CD4-positive, alpha-beta T cell (primary cell): ENCODE measurements at regions not wholly inside any gene's neighbourhood (a gene's known extent, or its start where the extent isn't known, plus 50 kb on each side); places are given as distances from the start of the nearest gene placed in this dataset.

ENCODE experiments used
- ATAC-seq: fragments of 200-7000 bp; cut with Tn5 transposase; one replicate; pipeline ENCODE4 v1.10.0; 2022; ENCODE audit warnings: mild to moderate bottlenecking; ENCODE audit not compliant: poor library complexity
- CTCF ChIA-PET: fragments of 350-600 bp; sonication (Branson Sonifier 250); formaldehyde crosslinking; loops from one replicate; lab custom pipeline; 2021; ENCODE audit warnings: antibody characterized with exemption, inconsistent platforms; lab: Charles Lee
- POLR2A ChIA-PET: fragments of 350-600 bp; sonication (Branson Sonifier 250); formaldehyde crosslinking; loops from one replicate; lab custom pipeline; 2021; ENCODE audit warnings: antibody characterized with exemption, inconsistent platforms; lab: Charles Lee
- DNase-seq, 14 experiments: peaks; one replicate each; pipeline ENCODE4 v3.0.0-alpha.2; 2013 to 2020; ENCODE audit warnings: mixed read lengths in 2 of 14
- H3K27ac ChIP-seq, 2 donors: one replicate each; pipeline versions ENCODE4 v1.5.1 to v1.7.0; 2013; ENCODE audit warnings: low read length in 2 of 2, low read depth in 1 of 2, mild to moderate bottlenecking in 1 of 2
- H3K27me3 ChIP-seq, 2 experiments: 1 replicate in 1 of 2; 2 replicates in 1 of 2; pipeline versions ENCODE4 v1.6.1 to v1.7.0; 2013; ENCODE audit warnings: low read length in 2 of 2, control low read depth in 1 of 2, mild to moderate bottlenecking in 1 of 2, moderate library complexity in 1 of 2; ENCODE audit not compliant: insufficient read depth in 2 of 2, control insufficient read depth in 1 of 2
- H3K36me3 ChIP-seq: one replicate; pipeline ENCODE4 v1.6.1; 2013; ENCODE audit warnings: low read length, control low read depth; ENCODE audit not compliant: insufficient read depth
- H3K4me1 ChIP-seq: one replicate; pipeline ENCODE4 v1.6.1; 2013; ENCODE audit warnings: low read length, control low read depth; ENCODE audit not compliant: insufficient read depth
- H3K4me3 ChIP-seq: one replicate; pipeline ENCODE4 v1.5.1; 2013; ENCODE audit warnings: mild to moderate bottlenecking, low read length, moderate library complexity
- H3K9me3 ChIP-seq, 2 experiments: 1 replicate in 1 of 2; 2 replicates in 1 of 2; pipeline versions ENCODE4 v1.6.1 to v1.7.0; 2013; ENCODE audit warnings: low read length in 2 of 2, mild to moderate bottlenecking in 2 of 2, control low read depth in 1 of 2, moderate library complexity in 1 of 2; ENCODE audit not compliant: control insufficient read depth in 1 of 2, insufficient read depth in 1 of 2
- H3K27ac Mint-ChIP-seq: one replicate; pipeline ENCODE4 v1.8.0; 2020; ENCODE audit warnings: mixed read lengths
- H3K27me3 Mint-ChIP-seq: one replicate; pipeline ENCODE4 v1.8.0; 2021; ENCODE audit warnings: mixed read lengths
- H3K36me3 Mint-ChIP-seq: one replicate; pipeline ENCODE4 v1.8.0; 2021; ENCODE audit warnings: low read depth, mixed read lengths
- H3K4me1 Mint-ChIP-seq: one replicate; pipeline ENCODE4 v1.8.0; 2021; ENCODE audit warnings: low read depth, mixed read lengths
- H3K4me3 Mint-ChIP-seq: one replicate; pipeline ENCODE4 v1.8.0; 2020; ENCODE audit warnings: mild to moderate bottlenecking, mixed read lengths
- H3K9me3 Mint-ChIP-seq: one replicate; pipeline ENCODE4 v1.8.0; 2020; ENCODE audit warnings: mixed read lengths
- intact Hi-C, 2 experiments: fragments of 100-400 bp; cut with DNase I in 1 of 2; cut with micrococcal nuclease in 1 of 2; formaldehyde crosslinking; loops; one replicate each; pipeline versions ENCODE4 v1.15.1 to v1.9.0; 2023 to 2025; cut with DNase I, micrococcal nuclease
- TF ChIP-seq, protein P1 (sequence below): fragments of 200-600 bp; IDR thresholded peaks from one replicate; pipeline ENCODE4 v1.8.0; 2022; ENCODE audit warnings: antibody characterized with exemption, mild to moderate bottlenecking

DNA sequence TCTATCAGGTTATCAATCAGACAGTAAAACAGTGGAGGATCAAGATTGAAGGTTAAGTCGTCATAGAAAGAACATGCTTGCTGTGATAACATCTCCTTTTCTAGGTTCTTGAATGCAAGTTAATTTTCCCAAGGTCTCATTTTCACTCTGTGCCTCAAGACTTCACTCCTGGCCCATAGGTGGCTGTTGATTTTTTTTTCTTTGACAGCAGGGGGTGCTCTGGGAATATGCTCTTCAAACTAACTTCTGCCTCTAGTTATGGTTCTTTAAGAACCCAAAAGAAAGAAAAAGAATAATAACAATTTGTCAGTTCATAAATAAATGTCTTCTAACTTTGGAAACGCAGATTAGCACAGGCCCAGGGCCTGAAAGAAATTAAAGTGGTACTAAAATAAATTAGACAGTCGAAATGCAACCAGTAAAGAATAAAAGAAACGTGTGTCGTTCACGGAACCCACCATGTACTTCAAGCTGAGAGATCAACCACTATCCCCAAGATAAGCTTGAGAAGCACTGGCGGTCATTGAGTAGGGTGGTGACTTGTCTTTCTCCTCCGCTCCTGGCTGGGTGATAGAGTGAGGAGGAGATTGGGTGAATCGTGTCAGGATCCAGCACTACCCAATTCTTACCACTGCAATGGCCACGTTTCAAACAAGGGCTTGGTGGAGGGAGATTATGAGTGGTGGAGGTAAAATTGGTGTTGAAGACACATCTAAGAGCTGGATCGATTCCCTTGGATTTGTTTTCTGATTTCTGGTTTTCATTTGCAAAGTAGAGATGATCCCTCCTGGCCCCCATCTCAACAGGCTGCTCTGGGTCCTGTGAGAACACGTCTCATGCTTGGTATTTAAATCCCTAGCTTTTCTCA, 93.4 kb upstream of the IRX4 start:
- Mint-ChIP-seq H3K4me3 (no peak overlapping the region), H3K4me1 (no peaks in the 10 kb centered on the region), H3K27me3 (peaks cover 37% of the 10 kb centered on the region), H3K27ac (no peak overlapping the region), H3K36me3 (no peaks in the 10 kb centered on the region), H3K9me3 (no peaks in the 10 kb centered on the region)
- peaks cover 4 to 6% of the 10 kb centered on the region in 2 experiments for H3K27me3 ChIP-seq
- H3K4me1 ChIP-seq, result no peaks in the 10 kb centered on the region
- no peaks in the 10 kb centered on the region for H3K36me3 ChIP-seq
- ChIA-PET CTCF (no interaction called here), POLR2A (no interaction called here)
- H3K27ac ChIP-seq, result no peak overlapping the region
- H3K4me3 ChIP-seq, result no peak overlapping the region
- ATAC-seq (no peak), DNase-seq (no peak)
- TF ChIP-seq, protein P1, sequence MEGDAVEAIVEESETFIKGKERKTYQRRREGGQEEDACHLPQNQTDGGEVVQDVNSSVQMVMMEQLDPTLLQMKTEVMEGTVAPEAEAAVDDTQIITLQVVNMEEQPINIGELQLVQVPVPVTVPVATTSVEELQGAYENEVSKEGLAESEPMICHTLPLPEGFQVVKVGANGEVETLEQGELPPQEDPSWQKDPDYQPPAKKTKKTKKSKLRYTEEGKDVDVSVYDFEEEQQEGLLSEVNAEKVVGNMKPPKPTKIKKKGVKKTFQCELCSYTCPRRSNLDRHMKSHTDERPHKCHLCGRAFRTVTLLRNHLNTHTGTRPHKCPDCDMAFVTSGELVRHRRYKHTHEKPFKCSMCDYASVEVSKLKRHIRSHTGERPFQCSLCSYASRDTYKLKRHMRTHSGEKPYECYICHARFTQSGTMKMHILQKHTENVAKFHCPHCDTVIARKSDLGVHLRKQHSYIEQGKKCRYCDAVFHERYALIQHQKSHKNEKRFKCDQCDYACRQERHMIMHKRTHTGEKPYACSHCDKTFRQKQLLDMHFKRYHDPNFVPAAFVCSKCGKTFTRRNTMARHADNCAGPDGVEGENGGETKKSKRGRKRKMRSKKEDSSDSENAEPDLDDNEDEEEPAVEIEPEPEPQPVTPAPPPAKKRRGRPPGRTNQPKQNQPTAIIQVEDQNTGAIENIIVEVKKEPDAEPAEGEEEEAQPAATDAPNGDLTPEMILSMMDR, result no peak
- H3K9me3 ChIP-seq, result no peaks in the 10 kb centered on the region
- intact Hi-C loops, result no loop called here

DNA sequence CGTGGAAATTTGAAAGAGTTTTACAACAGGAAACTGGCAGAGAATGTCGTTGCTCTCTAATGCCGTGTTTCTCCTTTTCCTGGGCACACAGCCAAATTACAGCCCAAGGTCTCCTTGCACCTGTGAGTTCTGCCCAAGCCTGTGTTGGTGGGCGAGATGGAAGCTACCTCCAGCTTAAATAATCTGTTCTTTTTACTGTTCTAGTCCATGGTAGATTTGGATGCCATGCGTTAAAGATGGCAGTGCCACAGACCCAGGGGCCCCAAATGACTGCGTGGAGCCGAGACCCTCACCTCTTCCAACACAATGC, 92.6 kb upstream of the IRX4 start:
- H3K4me1 Mint-ChIP-seq, result no peaks in the 10 kb centered on the region
- no peak overlapping the region for H3K27ac Mint-ChIP-seq
- ATAC-seq (no peak), DNase-seq (no peak)
- Histone ChIP-seq H3K4me1 (no peaks in the 10 kb centered on the region), H3K27me3 (peaks cover 4 to 6% of the 10 kb centered on the region in 2 experiments), H3K27ac (no peak overlapping the region), H3K36me3 (no peaks in the 10 kb centered on the region), H3K4me3 (no peak overlapping the region), H3K9me3 (no peaks in the 10 kb centered on the region)
- H3K9me3 Mint-ChIP-seq, result no peaks in the 10 kb centered on the region
- no peak overlapping the region for H3K4me3 Mint-ChIP-seq
- ChIA-PET POLR2A (no interaction called here), CTCF (no interaction called here)
- peaks cover 37% of the 10 kb centered on the region for H3K27me3 Mint-ChIP-seq
- no peaks in the 10 kb centered on the region for H3K36me3 Mint-ChIP-seq
- TF ChIP-seq, protein P1, result no peak
- intact Hi-C loops, result no loop called here

DNA sequence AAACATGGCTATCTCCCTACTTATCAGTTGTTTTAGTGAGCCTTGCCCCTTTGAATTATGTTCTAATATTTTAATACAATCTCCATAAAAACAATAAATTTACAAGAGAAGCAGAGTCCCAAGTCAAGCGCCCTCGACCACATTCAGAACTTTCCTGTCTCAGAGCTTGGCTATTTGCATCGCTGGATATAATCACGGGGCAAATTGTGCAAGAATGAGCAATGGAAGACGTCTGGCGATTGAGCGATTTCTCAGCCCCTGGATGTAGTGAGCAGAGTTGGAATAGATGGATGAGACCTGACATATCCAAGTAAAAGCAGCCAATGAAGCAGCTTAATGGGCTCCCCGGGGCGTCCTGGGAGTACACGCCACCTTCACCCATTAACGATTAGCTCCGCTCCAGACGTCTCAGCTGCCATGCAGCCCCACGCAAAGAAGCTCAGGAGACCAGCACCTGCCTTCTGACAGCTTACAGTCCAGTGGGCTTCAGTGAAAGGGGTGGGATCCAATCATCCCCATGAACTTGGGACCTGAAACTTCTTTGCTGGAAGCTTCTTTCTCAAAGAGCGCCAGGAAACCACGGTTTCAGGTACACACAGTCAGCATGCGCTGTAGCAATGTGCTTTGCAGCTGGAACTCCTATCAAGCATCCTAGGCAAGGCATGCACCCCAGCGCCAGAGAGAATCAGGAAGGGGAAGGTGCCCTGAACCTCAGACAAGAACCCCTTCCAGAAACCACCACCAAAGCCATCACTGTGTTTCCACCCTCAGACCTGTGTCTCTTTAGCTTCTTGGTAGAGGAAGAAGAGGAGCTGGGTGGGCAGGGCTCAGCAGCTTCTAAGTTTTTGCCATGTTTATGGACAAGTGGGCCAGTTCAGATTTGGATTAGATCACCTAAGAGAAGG, 92.0 kb upstream of the IRX4 start:
- Histone ChIP-seq H3K27me3 (peaks cover 4 to 6% of the 10 kb centered on the region in 2 experiments), H3K27ac (no peak overlapping the region), H3K36me3 (no peaks in the 10 kb centered on the region), H3K9me3 (no peaks in the 10 kb centered on the region), H3K4me1 (no peaks in the 10 kb centered on the region), H3K4me3 (no peak overlapping the region)
- Mint-ChIP-seq H3K4me1 (no peaks in the 10 kb centered on the region), H3K4me3 (no peak overlapping the region), H3K27ac (no peak overlapping the region), H3K36me3 (no peaks in the 10 kb centered on the region), H3K9me3 (no peaks in the 10 kb centered on the region), H3K27me3 (peaks cover 35% of the 10 kb centered on the region)
- TF ChIP-seq, protein P1, result no peak
- DNase-seq, result no peak
- CTCF ChIA-PET, result no interaction called here
- intact Hi-C loops, result no loop called here
- no peak for ATAC-seq
- POLR2A ChIA-PET, result no interaction called here
